RKO (cell line): ENCODE measurements at regions not wholly inside any gene's neighbourhood (a gene's known extent, or its start where the extent isn't known, plus 50 kb on each side); places are given as distances from the start of the nearest gene placed in this dataset.

ENCODE experiments used
- DNase-seq: peaks from one replicate; pipeline ENCODE4 v3.0.0-alpha.2; 2016; ENCODE audit warnings: low spot score

DNA sequence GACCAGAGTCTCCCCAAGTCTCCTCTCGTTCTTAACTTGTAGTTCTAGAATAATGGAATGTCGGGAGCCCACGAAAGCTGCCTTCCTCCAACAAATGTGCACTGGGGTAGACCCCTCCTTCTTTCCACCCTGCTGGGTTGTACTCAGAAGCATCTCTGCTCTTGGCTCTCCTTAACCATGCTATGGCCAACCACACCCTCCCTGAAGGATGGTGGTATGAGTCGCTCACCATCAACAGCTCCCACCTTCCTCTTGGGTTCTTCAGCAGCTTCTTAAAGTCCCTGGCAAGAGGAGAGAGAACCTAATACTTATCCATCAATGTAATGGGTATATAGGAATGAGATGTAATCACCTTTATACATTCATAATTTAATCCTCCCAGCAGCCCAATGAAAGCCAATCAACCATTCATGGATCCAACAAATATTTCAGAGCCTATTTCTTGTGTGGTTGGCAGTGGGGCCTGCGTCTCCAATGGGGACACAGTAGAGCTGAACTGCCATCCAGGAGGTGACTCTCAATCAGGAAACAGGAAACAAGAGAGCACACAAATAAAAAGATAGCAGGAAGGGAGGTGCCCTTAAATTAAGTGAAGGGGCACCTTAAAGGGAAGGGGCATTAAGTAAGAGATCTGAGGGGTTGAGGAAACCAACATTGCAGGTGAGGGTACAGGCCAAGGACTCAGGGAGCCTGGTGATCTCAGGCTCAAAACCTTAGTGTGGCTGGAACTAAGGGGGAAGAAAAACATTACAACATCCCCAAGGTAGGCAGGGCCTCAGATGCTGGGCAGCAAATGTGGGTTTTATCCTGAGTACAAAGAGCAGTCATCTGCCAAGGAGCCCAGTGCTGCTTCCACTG, 64.4 kb upstream of the ETS2 start:
- DNase-seq = no peak

DNA sequence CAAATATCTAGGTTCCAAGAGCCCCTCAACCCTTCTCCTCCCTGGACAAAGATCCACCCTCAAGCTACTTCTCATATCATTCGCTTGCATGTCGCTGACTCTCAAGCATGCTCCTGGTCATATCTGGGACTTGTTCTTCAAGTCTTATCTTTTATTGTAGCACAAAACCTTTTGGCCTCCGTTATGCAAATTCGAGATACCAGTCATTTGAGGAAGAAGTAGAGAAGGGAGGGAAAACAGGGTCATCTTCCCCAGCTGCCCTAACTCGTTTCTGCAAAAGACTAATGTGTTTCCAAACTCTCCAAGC, 63.8 kb upstream of the ETS2 start:
- no peak for DNase-seq

DNA sequence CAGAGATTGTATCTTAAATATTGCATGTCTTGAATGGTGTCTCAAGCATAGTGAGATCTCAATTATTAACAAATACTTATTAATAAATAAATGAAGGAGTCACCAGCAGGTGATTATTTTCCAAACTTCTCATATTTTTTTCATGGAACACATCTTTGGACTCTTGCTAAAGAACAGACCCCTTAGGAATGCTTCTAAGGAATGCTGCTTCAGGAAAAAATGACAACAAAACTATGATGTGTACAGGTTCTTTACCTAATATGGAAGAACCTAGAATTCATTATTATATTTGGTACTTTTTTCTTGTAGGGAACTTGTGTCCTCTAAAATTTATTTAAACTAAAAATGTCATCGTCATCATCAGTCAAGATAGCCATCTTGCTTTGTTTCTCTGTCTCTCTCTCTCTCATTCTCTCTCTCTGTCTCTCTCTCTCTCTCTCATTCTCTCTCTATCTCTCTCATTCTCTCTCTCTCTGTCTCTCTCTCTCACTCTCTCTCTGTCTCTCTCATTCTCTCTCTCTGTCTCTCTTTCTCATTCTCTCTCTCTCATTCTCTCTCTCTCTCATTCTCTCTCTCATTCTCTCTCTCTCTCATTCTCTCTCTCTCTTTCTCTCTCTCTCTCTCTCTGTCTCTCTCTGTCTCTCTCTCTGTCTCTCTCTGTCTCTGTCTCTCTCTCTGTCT, 63.0 kb upstream of the ETS2 start:
- no peak for DNase-seq

DNA sequence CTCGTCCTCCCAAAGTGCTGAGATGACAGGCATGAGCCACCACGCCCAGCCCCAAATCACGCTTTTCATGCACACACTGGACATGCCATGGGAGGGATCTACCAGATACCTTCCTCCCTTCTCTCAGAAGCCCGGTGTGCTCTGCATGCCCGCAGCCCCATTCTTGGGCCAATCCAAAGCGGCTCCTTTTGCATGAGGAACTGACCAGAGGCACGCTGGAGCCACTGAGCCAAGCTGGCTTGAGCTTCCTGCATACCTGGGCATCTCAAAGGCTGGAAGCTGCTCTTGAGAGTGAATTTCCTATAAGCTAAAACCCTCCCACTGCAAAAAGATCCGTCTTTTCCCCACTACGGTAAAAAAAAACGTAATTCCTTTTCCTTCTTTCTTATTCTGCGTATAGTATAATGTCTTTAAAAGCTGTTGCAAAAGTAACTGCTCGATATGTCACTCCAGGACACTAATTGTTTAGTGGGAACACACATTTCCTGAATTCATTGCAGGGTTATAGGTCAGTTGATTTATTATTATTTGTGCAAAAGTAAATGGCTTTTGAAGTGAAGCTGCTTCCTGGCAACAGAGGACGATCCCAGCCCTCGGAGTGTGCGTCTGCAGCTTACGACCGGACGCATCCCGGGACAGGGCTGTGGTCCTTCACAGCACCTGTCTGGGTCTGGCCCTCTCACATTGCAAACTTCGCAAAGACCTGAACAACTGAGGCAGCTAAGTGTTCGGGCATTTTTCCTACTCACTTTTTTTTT, 61.8 kb upstream of the ETS2 start:
- DNase-seq = no peak

DNA sequence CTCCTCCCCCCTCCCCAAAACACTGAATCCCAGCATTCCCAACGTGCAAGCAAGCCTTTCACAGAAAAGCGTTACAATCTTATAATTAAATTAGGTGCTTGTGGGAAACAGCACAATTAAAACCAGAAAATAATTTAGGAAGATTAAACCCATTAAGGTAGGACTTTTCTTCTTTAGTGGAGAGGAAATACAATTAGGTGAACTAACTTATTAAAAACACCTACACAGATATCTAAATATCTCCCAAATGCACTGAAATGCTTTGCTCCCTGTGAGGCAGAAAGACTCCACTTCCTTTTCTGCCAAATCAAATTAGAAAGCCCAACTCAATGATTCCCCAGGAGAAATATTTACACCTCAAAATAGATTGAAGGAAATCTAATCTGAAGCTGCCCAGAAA, 60.9 kb upstream of the ETS2 start:
- no peak for DNase-seq

DNA sequence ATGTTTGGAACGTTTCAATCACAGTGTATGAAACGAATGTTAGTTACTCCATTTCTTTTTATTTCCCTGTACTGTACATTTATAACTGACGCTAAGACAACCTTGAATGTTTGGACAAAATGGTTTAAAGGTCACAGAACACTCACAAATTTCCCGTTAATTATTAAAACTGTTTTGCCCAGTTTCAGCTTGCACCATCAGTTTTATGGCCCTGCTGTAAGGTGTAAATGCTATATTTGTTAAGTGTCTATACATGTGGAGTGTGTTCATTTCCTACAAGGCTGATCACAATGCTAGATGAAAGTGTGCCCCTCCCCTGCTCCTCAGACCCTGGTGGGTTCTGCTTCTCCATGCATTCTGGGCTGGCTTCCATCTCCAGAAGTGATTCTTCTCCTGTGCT, 57.9 kb upstream of the ETS2 start:
- DNase-seq = no peak

DNA sequence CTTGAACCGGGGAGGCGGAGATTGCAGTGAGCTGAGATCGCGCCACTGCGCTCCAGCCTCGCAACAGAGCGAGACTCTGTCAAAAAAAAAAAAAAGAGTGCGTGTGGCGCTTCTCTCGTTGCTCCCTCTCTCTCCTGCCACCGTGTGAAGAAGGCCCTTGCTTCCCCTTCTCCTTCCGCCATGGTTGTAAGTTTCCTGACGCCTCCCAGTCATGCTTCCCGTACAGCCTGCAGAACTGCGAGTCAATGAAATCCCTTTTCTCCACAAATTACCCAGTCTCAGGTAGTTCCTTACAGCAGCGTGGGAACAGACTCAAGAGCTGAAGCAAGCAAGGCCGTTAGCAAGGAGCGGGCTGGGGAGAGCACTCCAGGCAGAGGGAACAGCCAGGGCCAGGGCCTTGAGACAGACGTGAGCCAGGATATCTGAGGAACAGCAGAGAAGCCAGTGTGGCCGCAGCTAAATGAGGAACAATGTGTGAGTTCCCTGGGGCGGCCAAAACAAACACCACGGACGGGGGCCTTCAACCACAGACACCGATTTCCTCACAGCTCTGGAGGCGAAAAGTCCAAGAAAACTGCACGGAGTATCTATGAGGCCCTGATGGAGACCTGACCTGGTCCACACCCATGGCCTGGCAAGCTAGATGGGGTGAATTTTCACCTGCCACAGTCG, 54.2 kb upstream of the ETS2 start:
- no peak for DNase-seq

DNA sequence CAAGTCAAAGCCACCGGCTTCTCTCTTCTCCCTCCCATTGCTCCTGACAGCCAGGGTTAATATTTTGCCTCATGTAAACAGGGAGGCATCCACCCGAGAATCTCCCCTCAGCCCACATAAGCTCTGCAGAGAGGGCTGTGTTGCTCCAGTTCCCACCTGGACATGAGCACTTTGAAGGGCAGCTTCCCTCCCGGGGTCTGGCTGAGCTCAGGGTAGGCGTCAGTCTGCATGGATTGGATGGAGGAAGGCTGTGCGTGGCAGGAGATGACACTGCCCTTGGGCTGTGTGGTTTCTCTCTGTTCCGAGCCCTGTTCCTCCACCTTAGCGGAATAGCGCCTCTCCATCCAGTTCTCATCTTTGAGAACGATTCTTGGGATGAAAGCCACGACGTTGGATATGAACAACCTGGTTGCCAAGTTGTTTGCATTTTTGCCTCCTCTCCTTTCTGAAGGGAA, 53.7 kb upstream of the ETS2 start:
- no peak for DNase-seq

DNA sequence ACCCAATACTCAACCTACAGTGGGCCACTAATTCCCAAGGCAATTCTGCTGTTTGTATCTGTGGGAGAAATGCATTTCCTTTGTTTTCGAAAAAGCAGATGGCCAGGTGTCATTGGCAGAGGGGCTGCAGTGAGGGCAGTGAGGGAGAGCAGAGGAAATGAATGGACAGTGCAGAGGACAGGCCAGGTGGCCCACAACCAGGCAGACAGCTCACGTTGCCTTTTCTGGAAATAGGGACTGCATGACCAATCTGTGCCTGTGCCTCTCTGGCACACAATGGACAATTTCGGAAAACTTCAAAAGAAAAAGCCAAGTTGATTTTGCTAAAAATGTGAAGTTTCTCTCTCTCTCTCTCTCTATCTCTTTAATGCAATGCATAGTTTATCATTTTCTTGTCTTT, 52.6 kb upstream of the ETS2 start:
- DNase-seq = no peak

DNA sequence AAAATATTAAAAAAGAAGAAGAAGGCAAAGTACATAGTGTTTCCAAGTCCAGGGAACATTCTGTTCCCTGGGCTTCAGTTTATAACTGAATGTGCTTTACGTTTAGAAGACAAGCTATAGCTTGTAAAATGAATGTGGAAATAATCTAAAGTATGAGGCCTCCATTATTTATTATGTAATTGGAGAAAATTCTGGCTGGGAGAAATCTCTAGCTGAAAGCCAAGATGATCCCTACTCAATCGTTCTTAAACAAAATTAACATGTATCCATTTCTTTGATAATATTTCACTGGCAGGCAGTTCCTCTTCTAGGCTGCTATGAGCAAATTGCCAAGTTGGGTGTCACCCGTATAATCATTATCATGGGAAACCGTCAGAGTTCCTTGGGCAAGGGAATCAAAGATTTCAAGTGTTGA, 52.2 kb upstream of the ETS2 start:
- no peak for DNase-seq
